NCI-H1436 (cell line): ENCODE measurements at regions not wholly inside any gene's neighbourhood (a gene's known extent, or its start where the extent isn't known, plus 50 kb on each side); places are given as distances from the start of the nearest gene placed in this dataset.

Experiments used
- DNase-seq: peaks from one replicate; lab custom pipeline; 2025; lab: John Stamatoyannopoulos, UW

DNA sequence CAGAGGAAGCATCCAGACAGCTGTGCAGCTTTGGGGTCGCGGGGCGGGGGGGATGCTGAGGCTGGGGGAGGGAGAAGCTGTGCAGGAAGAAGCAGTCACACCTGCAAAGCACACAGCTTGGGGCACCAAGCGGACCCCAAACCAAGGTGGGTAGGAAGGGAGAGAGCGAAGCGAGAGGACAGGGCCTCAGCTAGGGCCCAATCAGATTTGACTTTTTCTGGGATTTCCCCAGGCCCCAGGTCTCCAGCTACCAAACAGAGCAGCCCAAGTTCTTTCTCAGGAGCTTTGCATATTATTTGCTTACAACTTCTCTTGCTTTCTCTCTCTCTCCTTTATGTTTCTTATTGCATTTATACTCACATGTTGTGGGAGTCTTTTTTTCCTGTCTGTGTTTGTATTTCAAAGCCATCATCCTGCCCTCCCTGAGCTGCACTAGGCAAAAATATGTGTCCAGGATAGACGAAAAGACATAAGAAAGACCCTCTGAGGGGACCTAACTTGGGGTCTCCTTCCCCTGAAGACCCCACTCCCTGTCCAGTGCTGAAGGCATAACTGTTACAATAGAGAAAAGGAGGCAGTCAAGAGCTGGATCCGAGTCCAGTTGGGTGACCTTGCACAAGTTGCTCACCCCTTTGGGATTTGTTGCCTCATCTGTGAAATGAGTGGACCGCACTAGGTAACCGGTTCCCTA lies 50.6 kb upstream of the SMNDC1 start:
- no peak for DNase-seq

DNA sequence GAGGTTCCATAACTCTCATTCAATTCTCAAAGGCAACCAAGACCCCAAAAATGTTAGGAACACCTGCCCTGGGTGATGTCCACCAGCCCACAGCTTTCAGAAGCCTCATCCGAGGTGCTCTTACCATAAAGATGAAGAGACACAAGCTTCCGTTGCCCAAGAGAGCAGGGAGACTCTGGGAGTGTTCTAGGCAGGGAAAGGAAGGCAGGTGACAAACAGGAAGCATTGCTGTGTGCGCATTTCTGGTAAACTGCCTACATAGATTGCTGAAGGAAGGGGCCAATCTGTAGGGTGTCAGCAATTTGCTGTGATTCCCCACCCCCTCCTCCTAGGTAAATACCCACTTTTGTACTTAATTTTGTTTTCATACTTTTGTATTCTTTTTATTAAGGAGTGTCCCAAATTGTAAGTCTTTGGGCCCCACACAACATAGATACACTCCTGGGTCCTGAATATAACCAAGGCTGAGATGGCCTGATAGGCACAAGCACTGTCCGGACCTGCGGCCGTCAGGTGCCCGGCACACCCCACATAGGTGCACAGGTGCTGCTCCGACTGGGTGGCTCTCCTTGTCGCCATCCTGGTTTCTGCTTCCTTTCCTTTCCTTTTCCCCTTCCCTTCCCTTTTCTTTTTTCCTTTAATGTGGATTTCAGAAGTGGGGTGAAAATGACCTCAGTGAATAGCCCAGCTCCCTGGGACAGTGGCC lies 51.4 kb upstream of the SMNDC1 start:
- no peak for DNase-seq

DNA sequence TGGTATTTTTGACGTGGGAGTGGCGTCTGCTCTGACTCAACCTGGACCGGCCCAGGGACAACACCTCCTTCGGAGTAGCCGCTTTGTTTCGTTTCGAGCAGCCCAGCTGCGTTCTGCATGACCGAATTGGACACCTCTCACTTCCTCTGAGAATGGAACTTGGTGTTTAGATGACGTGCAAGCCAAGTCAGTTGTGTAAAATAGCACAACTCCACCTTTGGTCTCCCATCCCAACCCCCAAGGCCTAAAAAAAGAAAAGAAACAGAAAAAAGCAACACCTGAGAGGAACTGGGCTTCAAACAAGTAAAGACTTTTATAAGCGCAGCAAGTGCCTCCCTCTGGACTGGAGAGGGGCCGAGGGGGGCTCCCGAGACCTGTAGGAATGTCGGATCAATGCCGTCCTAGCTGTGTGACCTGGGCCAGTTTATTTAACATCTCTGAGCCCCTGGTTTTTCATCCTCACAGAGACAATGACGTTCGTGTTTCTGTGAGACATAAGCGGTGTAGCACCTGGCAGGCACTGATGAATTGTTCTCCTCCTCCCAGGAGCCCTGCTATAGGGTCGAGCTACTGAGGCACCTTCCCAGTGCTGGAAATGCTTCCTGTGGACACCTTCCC lies 52.0 kb upstream of the SMNDC1 start:
- DNase-seq = no peak

DNA sequence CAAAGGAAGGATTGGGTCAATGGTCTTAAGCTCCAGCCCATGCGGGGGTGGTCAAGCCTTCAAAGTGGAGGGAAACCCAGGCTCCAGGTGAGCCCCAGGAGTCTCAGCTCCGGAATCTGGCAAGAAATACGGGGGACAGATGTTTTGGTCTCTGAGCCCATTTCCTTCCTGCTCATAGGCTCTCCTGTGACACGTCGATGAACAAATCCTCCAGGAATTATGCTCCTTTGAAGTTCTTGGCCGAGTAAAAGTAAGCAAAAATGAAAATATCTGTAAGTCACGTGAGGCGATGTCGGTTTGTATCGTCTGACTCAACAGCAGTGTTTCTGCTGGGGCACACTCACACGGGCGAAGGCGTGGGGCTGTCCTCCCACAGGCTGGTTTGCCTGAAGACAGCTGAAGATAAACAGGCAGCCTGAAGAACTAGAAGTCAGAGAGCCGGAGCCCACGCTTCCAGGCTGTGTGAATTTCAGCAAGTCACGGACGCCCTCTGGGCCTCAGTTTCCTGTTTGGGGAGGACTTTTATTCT lies 52.6 kb upstream of the SMNDC1 start:
- DNase-seq = no peak

DNA sequence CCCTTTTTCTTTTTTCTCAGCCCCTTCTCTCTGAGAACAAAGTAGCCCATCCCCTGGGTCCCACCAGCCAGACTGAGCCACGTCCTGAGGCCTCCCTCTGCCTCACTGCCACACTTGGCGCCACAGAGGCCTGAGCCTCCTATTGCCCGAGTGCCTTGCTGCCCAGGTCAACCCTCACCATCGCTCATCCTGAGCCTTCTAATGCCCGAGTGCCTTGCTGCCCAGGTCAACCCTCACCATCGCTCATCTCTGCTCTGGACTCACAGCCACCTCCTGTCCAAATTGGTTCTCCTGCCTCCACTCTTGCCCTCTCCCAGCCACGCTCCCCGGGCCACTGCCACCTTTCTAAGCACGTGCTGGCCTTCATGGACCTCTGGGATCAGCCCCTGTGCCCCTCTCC lies 53.2 kb upstream of the SMNDC1 start:
- DNase-seq = no peak

DNA sequence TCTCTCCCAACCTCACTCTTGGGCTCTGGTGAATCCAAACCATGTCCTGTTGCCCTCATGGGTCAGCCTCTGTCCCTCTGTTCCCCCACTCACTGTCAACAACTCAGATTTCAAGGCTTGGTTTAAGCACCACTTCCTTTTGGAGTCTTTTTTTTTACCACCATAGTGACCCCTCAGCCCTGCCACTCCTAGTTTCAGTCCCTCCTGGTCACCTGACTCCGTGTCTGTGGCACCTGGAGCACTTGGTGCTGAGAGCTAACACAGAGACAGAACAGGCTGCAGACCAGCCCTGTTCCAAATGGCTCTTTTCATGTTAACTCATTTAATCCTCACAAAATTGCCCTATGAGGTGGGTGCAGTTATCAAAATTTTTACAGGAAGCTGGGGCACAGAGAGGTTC lies 53.6 kb upstream of the SMNDC1 start:
- no peak for DNase-seq

DNA sequence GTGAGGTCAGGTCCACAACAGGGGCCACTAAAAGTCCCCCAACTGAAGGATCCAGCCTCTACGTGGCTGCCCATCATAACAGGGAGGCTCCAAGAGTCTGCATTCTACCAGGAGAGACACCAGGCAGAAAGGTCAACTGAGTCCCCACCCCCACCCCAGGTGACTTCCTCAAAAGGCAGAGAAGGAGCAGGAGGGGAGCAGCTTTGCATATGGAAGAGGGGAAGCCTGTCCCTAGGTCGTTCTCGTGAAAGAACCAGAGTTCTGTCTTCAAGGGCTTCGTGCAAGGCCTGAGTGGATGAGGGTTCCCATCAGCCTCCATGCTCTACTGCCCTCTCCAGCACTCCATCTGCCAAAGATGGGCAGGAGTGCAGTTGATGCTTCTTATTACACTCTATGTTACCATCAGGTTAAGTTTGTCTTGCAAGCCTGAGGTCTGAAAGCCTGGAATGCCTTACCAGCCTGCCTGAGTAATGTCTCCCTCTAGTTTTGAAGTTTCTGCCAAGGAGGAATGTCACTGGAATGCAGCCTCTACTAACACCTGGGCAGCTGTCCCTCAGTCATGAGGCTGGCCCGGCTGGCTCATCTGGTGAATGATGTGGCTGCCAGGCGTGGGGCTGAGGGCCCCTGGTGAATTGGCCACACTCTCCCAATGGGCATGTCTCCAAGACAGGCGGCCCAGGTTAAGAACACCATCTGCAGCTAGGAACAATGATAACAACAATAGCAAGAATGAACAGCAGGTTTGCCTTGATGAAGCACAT lies 54.3 kb upstream of the SMNDC1 start:
- no peak for DNase-seq

DNA sequence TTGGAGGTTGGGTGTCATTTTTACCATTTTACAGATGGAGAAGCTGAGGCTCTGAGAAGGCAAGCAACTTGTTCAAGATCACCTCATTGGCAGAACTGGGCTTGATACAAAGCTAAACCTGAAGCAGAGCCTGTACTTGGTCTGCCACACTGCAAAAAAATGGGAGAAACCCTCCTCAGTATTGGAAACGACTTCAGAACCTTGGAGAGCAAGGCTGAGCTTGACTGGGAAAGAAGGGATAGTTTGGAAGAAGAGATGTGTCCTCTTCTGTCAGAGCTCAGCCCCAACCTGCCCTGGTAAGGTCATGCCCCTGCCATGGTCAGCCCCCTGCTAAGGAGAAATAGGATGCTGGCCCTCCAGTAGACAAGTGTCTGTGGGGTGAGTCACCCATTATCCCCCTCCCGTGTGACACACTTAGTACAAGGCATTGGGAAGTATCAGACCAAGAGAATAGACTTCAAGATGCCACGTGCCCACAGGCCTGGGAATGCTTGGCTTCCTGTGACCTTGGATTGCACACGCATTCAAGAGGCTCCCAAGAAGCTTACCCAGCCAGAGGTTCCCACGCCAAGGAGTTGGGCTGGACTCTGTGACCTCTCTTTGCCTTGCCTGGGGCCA lies 56.2 kb upstream of the SMNDC1 start:
- DNase-seq = no peak

DNA sequence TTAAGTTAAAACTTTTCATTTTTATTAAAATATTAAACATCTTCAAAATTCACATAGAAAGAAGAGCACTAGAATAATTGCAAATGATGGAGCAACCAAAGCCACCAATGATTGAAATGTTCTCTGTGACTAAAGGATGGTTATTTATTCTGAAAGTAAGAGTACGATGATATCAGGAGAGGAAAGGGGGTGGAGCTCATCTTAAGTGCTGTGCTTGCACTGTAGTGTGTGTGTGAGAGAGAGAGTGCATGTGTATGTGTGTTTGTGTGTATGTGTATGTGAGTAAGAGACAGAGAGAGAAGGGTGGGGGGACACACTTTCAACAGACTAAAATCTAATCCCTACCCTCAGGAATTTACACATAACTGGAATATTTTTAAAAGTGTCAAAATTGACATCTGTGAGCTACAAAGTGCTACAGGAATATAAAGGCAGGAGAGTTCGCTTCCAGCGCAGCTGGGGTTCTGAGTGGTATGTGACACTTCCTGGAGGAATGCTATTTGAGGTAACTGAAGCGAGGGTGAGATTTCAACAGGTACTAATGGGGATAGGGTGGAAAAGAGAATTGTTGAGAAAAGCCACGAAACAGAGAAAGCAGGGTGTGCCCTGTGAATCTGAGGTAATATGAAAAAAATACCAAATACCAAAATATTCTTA lies 57.2 kb upstream of the SMNDC1 start:
- no peak for DNase-seq

DNA sequence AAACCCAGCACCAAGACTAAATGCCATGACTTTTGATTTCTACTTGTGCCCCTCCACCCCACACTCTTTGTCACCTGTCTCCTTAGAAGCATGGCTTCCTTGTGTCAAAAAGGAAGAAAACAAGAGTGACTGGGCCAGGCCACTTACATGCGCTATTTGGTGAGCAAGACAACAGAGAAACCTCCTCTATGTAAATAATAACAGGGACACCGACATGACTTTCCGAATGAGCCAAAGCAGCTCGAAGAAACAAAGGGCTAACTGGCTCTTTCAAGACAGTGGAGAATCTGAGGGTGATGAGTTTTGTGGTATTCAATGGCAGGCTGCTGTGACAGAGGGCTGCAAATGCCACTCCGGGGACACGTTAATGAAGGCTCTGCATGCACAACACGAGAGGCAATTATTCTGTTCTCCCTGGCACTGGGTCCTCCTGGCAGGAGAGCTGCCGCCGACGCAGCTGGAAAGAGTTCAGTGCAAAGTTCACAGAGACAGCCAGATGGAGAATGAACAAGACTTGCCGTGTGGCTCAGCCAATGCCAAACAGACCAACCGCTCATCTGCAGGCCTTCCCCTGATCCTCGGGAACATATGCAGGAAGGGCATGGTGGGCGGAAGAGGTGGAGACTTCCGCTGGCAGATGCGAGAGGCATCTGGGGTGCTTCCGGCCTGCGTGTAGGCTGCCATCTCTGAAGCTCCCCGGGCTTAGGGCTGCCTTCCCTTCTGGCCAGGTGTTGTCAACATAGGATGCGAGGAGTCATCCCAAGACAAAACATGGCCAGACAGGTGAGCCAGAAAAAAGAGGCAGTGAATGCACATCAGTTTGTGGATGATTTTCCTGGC lies 59.1 kb upstream of the SMNDC1 start:
- DNase-seq = peak; percentile 8

DNA sequence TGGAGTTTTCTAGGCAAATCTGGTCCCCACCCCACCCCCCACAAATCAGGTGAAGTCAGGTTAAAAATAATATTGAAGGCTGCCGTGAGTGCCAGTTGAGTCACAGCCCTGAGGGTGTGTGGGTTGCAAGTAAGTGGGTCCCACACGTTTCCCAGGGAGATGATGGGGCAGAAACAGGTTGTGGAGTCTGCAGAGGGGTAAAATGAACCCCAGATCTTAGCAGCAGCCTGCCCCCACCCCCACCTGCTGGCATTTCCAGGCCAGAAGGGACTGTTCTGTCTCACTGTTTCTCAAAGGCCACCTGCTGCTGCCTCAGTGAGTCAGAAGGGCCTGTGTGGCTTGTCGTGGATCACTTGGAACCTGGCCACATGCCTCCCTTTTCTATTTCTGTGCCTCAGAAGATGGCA lies 59.8 kb upstream of the SMNDC1 start:
- DNase-seq = no peak

DNA sequence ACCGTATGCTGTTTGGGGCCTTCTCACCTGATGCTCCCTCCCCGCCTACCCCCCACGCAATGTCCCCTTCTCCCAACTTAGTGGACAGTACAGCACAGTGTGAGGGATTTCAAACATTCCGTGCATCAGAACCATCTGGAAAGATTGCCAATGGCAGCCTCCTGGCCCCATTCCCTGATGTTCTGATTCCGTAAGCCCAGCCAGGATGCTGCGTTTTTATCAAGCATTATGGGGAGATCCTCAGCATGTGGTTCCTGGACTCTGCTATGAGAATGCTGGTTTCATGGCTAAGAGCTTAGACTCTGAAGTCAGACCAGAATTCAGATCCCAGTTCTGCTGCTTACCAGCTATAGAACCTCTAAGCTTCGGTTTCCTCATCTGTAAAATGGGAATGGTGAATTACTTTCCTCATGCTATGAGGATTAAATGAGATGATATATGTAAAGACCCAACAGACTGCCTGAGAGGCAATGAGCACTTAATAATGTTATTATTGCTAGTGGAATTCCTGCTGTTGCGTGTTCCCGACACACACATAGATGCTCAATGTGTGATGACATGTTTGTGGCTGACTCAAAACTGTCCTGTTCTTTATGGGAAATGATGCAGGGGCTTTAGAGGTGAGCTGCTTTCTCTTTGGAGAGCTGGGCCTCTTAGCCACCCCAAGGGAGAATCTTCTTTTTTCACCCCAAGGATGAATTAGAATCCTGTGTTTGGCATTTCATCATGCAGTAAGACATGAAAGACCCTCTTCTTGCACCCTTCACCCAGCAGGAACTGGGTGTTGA lies 60.8 kb upstream of the SMNDC1 start:
- no peak for DNase-seq

DNA sequence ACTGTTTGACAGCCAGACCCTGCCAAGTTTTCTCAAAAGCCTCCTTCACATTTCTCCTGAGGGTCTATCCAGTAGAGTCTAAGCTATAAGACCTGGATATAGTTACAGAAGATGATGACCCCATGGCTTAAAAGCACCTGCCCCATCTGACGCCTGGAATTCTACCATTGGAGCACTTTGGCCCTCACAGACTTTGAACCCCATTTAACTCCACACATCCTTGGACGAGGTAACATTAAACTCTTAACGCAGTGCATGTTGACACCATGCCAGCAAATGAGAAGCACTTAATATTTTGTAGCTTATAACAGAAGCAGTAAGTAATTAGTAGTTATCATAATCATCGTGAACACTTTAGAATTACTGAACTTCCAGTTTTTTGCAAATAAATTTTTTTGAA lies 61.9 kb upstream of the SMNDC1 start:
- DNase-seq = no peak

DNA sequence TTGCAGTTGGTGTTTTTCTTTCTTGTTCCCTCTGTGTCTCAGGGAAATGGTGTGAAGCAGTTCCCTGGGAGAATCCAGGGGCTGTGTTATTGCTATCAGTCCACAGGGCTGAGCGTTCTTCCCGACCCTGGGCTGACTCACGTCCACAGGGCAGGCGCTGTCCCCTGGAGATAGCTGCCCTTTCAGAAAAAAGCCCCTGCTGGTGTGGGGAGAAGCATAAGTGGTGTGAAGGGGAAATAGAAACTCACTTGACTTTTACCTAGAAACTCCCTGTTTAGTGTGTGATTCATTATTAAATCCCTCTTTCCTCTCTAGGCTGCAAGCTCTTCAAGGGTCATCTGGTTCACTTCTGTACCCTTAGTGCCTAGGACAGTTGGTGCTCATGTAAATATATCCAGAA lies 63.3 kb upstream of the SMNDC1 start:
- DNase-seq = no peak

DNA sequence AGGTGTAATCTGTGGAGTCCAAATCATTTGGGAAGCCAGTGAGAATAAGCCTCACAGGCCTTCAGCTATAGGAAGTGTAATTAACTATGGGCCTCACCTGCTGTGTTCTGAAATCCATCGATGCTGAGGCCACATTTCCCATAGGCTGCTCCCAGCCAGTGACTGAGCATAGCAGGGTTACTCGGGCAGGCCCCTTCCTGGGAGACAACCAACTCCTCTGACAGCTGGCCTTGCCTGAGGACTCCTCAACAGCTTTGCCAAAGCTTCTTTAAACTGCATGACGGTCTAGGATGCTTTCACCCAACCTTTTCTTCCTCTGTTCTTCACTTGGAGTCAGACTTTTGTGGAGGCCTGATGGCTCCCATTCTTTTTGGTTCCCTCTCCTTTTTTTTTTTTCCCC lies 63.8 kb upstream of the SMNDC1 start:
- DNase-seq = no peak

DNA sequence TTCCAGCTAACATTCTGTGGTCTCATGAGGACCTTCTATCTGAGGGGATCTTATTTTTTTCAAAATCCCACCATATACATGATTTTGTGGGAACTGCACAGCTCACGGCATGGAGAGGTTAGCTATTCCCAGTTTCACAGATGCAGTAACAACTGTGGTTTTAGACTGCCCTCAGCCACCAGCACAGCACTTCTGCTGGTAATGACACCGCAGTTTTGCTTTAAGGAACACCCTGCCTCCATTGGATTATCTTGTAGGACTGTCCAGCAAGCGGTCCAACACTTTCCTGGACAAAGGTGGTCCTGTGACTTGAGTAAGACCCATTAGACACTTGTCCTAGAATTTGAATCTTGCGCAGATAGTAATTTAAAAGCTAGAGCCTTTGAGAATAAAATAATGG lies 65.3 kb upstream of the SMNDC1 start:
- DNase-seq = no peak

DNA sequence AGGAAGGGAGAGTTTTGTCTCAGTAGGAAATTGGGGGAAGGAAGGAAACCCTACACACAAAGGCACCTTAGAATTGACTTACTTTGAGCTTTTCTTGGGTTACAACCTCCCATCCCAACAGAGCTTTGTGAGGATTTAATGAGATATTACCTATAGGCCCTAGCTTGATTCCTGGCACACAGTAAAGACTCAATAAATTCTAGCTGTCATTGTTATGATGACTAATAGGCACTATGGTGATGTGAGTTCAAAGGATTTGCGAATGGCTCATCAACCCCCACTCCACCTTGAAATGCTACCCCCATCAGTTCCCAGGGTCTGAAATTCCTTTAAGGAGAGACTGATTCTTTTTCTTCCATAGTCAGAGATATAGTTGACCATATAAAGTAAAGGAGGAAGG lies 67.9 kb upstream of the SMNDC1 start:
- no peak for DNase-seq

DNA sequence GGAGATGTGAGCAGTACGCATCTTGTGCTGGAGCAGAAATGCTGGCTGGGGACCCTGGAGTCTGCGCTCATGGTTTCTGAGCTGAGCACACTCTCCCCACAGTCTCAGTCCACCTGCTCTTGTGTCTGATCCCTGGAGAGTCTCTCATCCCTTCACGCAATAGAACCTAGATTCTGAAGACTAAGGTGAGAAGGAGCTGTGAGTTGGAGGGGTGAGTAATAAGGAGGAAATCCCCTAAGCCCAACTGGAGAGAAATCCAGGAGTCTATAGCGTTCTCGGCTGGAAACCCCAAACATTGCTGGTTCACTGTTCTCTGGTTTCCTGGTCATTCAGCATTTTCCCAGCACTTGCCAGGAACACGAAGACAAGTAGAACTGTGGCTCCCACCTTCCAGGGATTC lies 68.3 kb upstream of the SMNDC1 start:
- no peak for DNase-seq

DNA sequence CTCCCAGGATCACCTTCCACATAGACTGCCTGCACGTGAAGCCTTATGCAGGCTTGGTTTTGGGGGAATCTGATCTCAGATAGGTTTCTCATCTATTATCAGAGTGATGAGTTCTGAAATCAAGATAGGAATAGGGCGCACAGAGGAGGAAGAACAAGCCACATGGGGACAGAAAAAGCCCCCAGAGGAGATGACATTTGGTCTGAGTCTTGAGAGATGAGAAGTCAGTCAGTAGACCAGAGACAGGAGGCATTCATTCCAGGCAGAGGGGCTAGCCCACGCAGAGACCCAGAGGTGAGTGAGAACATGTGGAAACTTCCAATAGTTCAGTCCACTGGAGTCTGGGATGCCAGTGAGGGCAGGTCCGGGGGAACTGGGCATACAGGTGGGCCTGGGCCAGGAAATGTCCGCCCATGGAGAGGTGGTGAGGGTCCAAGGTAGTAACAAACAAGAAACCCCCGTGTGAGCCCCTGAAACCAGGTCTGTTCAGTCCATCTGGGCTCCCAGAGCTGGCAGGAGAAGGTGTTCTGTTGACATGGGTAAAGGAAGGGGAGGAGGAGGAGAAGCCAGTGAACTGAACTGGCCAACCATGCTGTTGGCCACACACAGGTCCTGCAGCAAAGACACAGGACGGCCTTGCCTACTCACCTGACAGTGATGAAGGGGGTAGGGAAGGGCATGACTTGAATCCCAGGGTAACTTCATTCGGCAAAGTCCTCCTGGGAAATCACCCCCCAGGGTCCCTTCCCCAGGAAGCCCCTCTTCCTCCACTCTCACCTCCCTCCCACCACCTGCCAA lies 69.3 kb upstream of the SMNDC1 start:
- DNase-seq = no peak
